ENCODE measurements at regions not wholly inside any gene's neighbourhood (a gene's known extent, or its start where the extent isn't known, plus 50 kb on each side); places are given as distances from the start of the nearest gene placed in this dataset.

GRCh38 chr4:24656906-24657305 is 72.6 kb upstream of the DHX15 start:
- Histone ChIP-seq H4K20me1 (ENCODE audit: control insufficient read depth, insufficient read depth, low read length, poor library complexity, severe bottlenecking) (no peaks in the 10 kb centered on the region), H3K27ac (ENCODE audit: low read length in 2 of 2) (no peak overlapping the region), H3K4me1 (ENCODE audit: control insufficient read depth in 2 of 2, insufficient read depth in 2 of 2, low read length in 2 of 2) (peaks cover 3 to 6% of the 10 kb centered on the region in 2 donors), H3K27me3 (replicated peaks in 1 of 4; ENCODE audit: control extremely low read depth in 1 of 4, control insufficient read depth in 3 of 4, insufficient read depth in 4 of 4, low read length in 3 of 4) (peaks cover 0 to 24% (median 3%) of the 10 kb centered on the region in 4 experiments), H3K4me2 (replicated peaks; ENCODE audit: low read depth, low read length, poor library complexity, severe bottlenecking) (no peak overlapping the region), H3K9me3 (ENCODE audit: control extremely low read depth in 1 of 3, control insufficient read depth in 2 of 3, insufficient read depth in 1 of 3, low read length in 2 of 3) (peaks cover 0 to 12% (median 0%) of the 10 kb centered on the region in 3 donors), H3K36me3 (replicated peaks in 1 of 2; ENCODE audit: control extremely low read depth in 1 of 2, control insufficient read depth in 1 of 2, extremely low read depth in 1 of 2, insufficient read depth in 2 of 2, low read length in 1 of 2) (no peaks in the 10 kb centered on the region), H3K4me3 (ENCODE audit: control extremely low read depth in 1 of 5, extremely low read depth in 1 of 5, insufficient read depth in 1 of 5, low read depth in 2 of 5, low read length in 4 of 5) (no peak overlapping the region), H3K9ac (ENCODE audit: low read length) (no peak overlapping the region), H3K79me2 (ENCODE audit: control insufficient read depth, insufficient read depth, low read length) (no peaks in the 10 kb centered on the region), H2AFZ (ENCODE audit: insufficient read depth, low read depth, low read length, poor library complexity, severe bottlenecking) (no peak overlapping the region)
- DNase-seq (no peak), ATAC-seq (ENCODE audit: low read depth) (no peak)
- Mint-ChIP-seq H3K4me1 (peaks cover 4% of the 10 kb centered on the region), H3K4me3 (no peak overlapping the region), H3K9me3 (ENCODE audit: insufficient read depth) (peaks cover 3% of the 10 kb centered on the region), H3K27me3 (peaks cover 50% of the 10 kb centered on the region), H3K27ac (no peak overlapping the region)
- intact Hi-C loops (cut with micrococcal nuclease): no loop called here
- ChIA-PET POLR2A (no interaction called here), CTCF (no interaction called here)
- TF ChIP-seq EZH2 (IDR thresholded peaks at IDR 0.05; ENCODE audit: borderline replicate concordance, insufficient read depth, low read depth, low read length, poor library complexity, severe bottlenecking): no peak
- TF ChIP-seq, protein P1, sequence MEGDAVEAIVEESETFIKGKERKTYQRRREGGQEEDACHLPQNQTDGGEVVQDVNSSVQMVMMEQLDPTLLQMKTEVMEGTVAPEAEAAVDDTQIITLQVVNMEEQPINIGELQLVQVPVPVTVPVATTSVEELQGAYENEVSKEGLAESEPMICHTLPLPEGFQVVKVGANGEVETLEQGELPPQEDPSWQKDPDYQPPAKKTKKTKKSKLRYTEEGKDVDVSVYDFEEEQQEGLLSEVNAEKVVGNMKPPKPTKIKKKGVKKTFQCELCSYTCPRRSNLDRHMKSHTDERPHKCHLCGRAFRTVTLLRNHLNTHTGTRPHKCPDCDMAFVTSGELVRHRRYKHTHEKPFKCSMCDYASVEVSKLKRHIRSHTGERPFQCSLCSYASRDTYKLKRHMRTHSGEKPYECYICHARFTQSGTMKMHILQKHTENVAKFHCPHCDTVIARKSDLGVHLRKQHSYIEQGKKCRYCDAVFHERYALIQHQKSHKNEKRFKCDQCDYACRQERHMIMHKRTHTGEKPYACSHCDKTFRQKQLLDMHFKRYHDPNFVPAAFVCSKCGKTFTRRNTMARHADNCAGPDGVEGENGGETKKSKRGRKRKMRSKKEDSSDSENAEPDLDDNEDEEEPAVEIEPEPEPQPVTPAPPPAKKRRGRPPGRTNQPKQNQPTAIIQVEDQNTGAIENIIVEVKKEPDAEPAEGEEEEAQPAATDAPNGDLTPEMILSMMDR (IDR thresholded peaks at IDR 0.05): no peak
- 70% methylated on average over 2 of the region's 5 CpGs for WGBS (ENCODE audit: insufficient coverage)

DNA sequence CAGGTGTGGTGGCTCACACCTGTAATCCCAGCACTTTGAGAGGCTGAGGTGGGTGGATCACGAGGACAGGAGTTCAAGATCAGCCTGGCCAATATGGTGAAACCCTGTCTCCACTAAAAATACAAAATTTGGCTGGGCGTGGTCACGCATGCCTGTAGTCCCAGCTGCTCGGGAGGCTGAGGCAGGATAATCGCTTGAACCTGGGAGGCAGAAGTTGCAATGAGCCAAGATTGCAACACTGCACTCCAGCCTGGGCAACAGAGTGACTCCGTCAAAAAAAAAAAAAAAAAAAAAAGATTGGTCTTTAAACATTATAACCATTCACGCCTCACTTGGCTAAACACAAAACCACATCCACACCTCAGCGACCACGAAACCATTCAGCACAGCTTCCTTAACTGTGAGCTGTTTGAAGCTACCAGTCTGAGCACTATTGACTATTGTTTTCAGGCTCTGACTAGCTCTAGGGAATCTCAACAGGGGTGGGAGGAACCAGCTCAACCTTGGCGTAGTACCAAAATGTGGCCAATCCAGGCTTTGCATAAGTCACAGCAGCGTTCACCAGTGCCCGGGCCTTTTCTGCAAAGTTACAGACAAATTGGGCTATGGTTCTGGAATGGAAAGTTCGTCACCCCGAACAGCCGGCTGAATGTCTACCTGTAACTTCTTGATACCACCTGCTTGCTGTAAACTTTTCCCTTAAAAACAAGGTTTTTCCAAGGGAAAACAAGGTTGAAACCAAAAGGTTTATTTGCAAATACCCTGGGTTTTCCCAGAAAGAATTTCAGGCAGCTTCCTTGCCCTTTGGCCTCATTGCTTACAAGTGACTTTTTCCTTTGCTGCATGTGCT is 73.6 kb upstream of the DHX15 start:
- Histone ChIP-seq H3K4me2 (replicated peaks; ENCODE audit: low read depth, low read length, poor library complexity, severe bottlenecking) (no peak overlapping the region), H3K36me3 (replicated peaks in 1 of 2; ENCODE audit: control extremely low read depth in 1 of 2, control insufficient read depth in 1 of 2, extremely low read depth in 1 of 2, insufficient read depth in 2 of 2, low read length in 1 of 2) (no peaks in the 10 kb centered on the region), H3K27ac (ENCODE audit: low read length in 2 of 2) (no peak overlapping the region), H4K20me1 (ENCODE audit: control insufficient read depth, insufficient read depth, low read length, poor library complexity, severe bottlenecking) (no peaks in the 10 kb centered on the region), H3K79me2 (ENCODE audit: control insufficient read depth, insufficient read depth, low read length) (no peaks in the 10 kb centered on the region), H3K27me3 (replicated peaks in 1 of 4; ENCODE audit: control extremely low read depth in 1 of 4, control insufficient read depth in 3 of 4, insufficient read depth in 4 of 4, low read length in 3 of 4) (peaks cover 0 to 23% (median 4%) of the 10 kb centered on the region in 4 experiments), H3K9ac (ENCODE audit: low read length) (no peak overlapping the region), H3K4me3 (ENCODE audit: control extremely low read depth in 1 of 5, extremely low read depth in 1 of 5, insufficient read depth in 1 of 5, low read depth in 2 of 5, low read length in 4 of 5) (no peak overlapping the region), H3K9me3 (ENCODE audit: control extremely low read depth in 1 of 3, control insufficient read depth in 2 of 3, insufficient read depth in 1 of 3, low read length in 2 of 3) (peaks cover 0 to 12% (median 0%) of the 10 kb centered on the region in 3 donors), H3K4me1 (ENCODE audit: control insufficient read depth in 2 of 2, insufficient read depth in 2 of 2, low read length in 2 of 2) (peaks cover 3 to 6% of the 10 kb centered on the region in 2 donors), H2AFZ (ENCODE audit: insufficient read depth, low read depth, low read length, poor library complexity, severe bottlenecking) (no peak overlapping the region)
- Mint-ChIP-seq H3K4me3 (no peak overlapping the region), H3K27me3 (peaks cover 52% of the 10 kb centered on the region), H3K4me1 (peaks cover 4% of the 10 kb centered on the region), H3K27ac (no peak overlapping the region), H3K9me3 (ENCODE audit: insufficient read depth) (peaks cover 3% of the 10 kb centered on the region)
- ChIA-PET POLR2A (interaction anchor here (0.6 kb wide), 1 partner anchor 8 kb away, joined by 4 read pairs; no protein-coding TSS in a partner anchor), CTCF (no interaction called here)
- TF ChIP-seq, protein P1 (IDR thresholded peaks at IDR 0.05): peak; percentile 24
- no peak for TF ChIP-seq EZH2 (IDR thresholded peaks at IDR 0.05; ENCODE audit: borderline replicate concordance, insufficient read depth, low read depth, low read length, poor library complexity, severe bottlenecking)
- intact Hi-C loops (cut with micrococcal nuclease): no loop called here
- DNase-seq: peak; percentile 4
- ATAC-seq (ENCODE audit: low read depth): no peak
- WGBS (ENCODE audit: insufficient coverage): 28% methylated on average over 14 of the region's 15 CpGs

Measured in B cell (primary cell).